ENCODE measurements at regions not wholly inside any gene's neighbourhood (a gene's known extent, or its start where the extent isn't known, plus 50 kb on each side); places are given as distances from the start of the nearest gene placed in this dataset.

DNA sequence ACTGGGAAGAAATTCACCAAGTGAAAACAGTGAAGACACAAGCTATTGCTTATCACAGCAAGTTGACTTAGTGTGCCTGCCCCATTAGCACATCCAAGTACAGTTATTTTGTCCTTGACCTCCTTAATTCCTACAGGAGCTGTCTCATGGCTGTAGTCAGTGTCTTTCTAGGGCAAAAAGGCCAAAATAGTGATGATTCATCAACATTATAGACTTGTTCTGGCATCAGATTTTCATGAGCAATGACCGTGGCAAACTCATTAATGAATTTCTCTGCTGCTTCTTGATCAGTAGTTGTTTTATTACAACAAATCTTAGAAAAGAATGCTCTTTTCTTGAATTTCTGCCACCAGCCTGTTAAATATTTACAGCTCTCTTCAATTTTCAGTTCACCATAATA lies 1169.3 kb upstream of the DDX18 start:
- TF ChIP-seq, protein P1, sequence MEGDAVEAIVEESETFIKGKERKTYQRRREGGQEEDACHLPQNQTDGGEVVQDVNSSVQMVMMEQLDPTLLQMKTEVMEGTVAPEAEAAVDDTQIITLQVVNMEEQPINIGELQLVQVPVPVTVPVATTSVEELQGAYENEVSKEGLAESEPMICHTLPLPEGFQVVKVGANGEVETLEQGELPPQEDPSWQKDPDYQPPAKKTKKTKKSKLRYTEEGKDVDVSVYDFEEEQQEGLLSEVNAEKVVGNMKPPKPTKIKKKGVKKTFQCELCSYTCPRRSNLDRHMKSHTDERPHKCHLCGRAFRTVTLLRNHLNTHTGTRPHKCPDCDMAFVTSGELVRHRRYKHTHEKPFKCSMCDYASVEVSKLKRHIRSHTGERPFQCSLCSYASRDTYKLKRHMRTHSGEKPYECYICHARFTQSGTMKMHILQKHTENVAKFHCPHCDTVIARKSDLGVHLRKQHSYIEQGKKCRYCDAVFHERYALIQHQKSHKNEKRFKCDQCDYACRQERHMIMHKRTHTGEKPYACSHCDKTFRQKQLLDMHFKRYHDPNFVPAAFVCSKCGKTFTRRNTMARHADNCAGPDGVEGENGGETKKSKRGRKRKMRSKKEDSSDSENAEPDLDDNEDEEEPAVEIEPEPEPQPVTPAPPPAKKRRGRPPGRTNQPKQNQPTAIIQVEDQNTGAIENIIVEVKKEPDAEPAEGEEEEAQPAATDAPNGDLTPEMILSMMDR (conservative IDR thresholded peaks at IDR 0.05; ENCODE audit: low read depth, low read length), result no peak
- no peak for DNase-seq (ENCODE audit: low read depth)
- H3K4me3 ChIP-seq (ENCODE audit: low read length), result no peak overlapping the region

DNA sequence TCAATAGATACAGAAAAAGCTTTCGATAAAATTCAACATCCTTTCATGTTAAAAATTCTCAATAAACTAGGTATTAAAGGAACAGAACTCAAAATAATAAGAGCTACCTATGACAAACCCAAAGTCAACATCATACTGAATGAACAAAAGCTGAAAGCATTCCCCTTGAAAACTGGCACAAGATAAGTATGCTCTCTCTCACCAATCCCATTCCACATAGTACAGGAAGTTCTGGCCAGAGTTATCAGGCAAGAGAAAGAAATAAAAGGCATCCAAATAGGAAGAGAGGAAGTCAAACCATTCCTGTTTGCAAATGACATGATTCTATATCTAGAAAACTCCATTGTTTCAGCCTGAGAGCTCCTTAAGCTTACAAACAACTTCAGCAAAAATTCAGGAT lies 1145.8 kb upstream of the DDX18 start:
- no peak for DNase-seq (ENCODE audit: low read depth)
- H3K4me3 ChIP-seq (ENCODE audit: low read length), result no peak overlapping the region
- TF ChIP-seq, protein P1 (conservative IDR thresholded peaks at IDR 0.05; ENCODE audit: low read depth, low read length), result no peak

DNA sequence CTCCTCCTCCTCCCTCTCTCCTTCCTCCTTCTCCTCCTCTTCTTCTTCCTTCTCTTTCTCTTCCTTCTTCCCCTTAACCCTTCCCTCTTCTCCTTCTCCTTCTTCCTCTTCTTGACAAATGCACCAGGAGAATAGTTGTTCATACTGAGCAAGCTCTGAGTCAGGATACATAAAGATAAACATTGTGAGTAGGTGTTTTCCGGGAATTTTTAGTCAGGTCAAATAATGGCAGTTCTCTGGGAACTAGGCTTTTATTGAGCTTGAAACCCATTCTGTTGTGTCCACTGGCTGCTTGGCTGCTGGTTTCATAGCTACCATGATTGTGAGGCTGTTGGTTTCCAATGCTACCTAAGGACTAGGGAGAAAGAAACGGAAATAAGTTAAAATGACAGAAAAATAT lies 1144.7 kb upstream of the DDX18 start:
- no peak overlapping the region for H3K4me3 ChIP-seq (ENCODE audit: low read length)
- no peak for DNase-seq (ENCODE audit: low read depth)
- TF ChIP-seq, protein P1 (conservative IDR thresholded peaks at IDR 0.05; ENCODE audit: low read depth, low read length), result no peak

DNA sequence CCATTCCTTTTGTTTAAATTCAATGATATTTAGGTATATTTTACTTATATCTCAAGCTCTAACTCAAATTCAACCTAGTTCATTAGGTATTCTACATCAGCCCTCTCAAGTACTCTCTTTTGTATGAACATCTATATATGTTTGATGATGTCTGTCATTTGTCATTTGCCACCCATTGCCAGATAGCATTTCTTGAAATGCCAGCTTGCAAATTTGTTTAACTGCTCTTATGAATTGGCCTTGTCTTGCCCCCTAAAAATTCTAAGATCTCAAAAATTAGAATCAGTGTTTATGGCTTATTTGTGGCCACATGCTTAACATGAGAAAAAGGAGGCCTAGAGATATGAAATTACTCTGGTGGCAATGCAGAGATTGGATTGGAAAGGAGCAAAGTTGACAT lies 1140.3 kb upstream of the DDX18 start:
- TF ChIP-seq, protein P1 (conservative IDR thresholded peaks at IDR 0.05; ENCODE audit: low read depth, low read length), result no peak
- H3K4me3 ChIP-seq (ENCODE audit: low read length), result no peak overlapping the region
- no peak for DNase-seq (ENCODE audit: low read depth)

DNA sequence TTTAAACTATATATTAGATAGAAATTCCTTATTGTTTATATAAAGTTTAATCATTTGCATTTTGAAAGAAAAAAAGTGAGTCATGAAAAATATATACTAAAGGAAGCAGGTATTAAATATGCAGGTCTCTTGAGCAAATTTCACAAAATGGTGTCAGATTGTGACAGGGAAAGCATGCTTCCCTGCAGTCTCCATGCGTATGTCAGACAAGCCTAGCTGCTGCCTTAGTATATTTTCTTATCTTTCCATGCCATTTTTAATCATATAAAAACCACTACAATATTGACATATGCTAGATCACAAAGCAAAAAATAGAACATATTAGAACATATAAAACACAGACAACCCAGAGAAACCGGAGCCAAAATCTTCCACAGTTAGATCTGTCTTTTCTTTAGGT lies 1137.7 kb upstream of the DDX18 start:
- TF ChIP-seq, protein P1 (conservative IDR thresholded peaks at IDR 0.05; ENCODE audit: low read depth, low read length), result no peak
- no peak overlapping the region for H3K4me3 ChIP-seq (ENCODE audit: low read length)
- DNase-seq (ENCODE audit: low read depth), result no peak

DNA sequence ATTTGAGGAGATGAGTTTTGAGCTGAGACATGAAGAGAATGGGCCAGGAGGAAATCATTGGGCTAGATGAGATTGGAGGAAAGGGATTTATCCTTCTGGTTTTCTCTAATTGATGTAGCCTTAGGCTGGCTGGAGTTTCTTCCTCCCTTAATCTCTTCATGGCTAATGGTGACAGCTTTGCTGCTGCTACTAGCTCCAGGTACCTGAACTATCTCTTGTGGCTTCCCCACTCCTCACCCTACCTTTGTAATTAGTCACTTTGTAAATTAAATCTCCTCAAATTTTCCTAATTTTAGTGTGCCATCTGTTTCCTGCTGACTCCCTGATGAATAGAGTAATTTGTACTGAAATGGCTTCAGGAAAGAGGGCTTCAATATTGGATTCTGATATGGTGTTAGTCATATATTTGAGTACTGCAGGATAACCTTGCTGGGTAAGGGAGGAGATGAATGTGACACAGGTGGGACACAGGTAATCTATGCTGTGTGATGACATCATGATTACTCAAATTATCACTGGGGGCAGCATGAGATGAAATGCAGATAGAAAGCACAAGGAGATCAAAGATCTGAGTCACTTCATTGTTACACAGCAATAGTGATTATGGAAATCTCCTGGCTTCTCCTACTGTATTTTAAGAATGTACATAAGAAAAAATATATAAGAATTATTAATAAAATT lies 1134.1 kb upstream of the DDX18 start:
- TF ChIP-seq, protein P1 (conservative IDR thresholded peaks at IDR 0.05; ENCODE audit: low read depth, low read length), result no peak
- no peak for DNase-seq (ENCODE audit: low read depth)

DNA sequence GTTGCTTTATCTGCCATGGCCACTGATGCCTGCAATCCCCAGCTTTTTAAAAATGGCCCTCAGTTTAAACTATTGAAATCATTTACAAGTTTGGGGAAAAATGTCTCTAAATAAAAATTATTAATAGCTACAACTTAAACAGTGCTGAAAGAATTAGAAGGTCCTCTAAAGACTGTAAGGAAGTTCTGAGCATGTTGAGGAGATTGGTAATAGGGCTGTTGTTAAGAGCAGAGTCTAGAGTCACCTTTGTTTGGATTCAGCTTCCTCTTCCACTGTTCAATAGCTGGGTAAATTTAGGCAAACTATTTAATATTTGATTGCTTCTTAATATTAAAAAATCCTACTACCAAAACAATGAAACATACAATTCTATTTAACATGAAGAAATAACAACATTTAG lies 1127.1 kb upstream of the DDX18 start:
- no peak for DNase-seq (ENCODE audit: low read depth)
- TF ChIP-seq, protein P1 (conservative IDR thresholded peaks at IDR 0.05; ENCODE audit: low read depth, low read length), result no peak
- H3K4me3 ChIP-seq (ENCODE audit: low read length), result no peak overlapping the region

More for the DNA sequence above, 1134.1 kb upstream of the DDX18 start:
- no peak overlapping the region for H3K4me3 ChIP-seq (ENCODE audit: low read length)

Measured in retinal pigment epithelial cell (primary cell).